Thymus (tissue), 11 donors: ENCODE measurements at regions not wholly inside any gene's neighbourhood (a gene's known extent, or its start where the extent isn't known, plus 50 kb on each side); places are given as distances from the start of the nearest gene placed in this dataset.

ENCODE experiments used
- DNase-seq, 9 donors: peaks; one replicate each; pipeline ENCODE4 v3.0.0-alpha.2; 2013; ENCODE audit warnings: low spot score in 9 of 9, low read depth in 6 of 9, missing footprints in 1 of 9
- H3K27ac ChIP-seq, 2 donors: one replicate each; pipeline ENCODE4 v1.5.1; 2013; ENCODE audit warnings: control low read depth in 1 of 2, low read depth in 1 of 2, low read length in 1 of 2, mild to moderate bottlenecking in 1 of 2, moderate library complexity in 1 of 2
- H3K27me3 ChIP-seq, 2 donors: one replicate each; pipeline ENCODE4 v1.5.1; 2013; ENCODE audit warnings: low read length in 1 of 2; ENCODE audit not compliant: control insufficient read depth in 2 of 2, insufficient read depth in 1 of 2
- H3K36me3 ChIP-seq, 2 donors: one replicate each; pipeline ENCODE4 v1.5.1; 2013; ENCODE audit warnings: low read length in 1 of 2, mild to moderate bottlenecking in 1 of 2, moderate library complexity in 1 of 2; ENCODE audit not compliant: control insufficient read depth in 2 of 2, insufficient read depth in 2 of 2
- H3K4me1 ChIP-seq, 2 donors: one replicate each; pipeline ENCODE4 v1.5.1; 2013; ENCODE audit warnings: low read length in 2 of 2; ENCODE audit not compliant: control insufficient read depth in 2 of 2, insufficient read depth in 2 of 2
- H3K4me3 ChIP-seq, 2 donors: one replicate each; pipeline ENCODE4 v1.5.1; 2013; ENCODE audit warnings: low read length in 2 of 2, control low read depth in 1 of 2, mild to moderate bottlenecking in 1 of 2
- H3K9me3 ChIP-seq, 2 donors: one replicate each; pipeline ENCODE4 v1.5.1; 2013; ENCODE audit warnings: low read length in 1 of 2, mild to moderate bottlenecking in 1 of 2; ENCODE audit not compliant: control insufficient read depth in 2 of 2, insufficient read depth in 1 of 2
- WGBS: extraction: QIAGEN DNeasy Blood & Tissue Kit; methylation state at CpG from one replicate; pipeline ENCODE4 v1.1.7; 2013; 5-methylcytosine and 5-hydroxymethylcytosine counted together
- donor health status: healthy.

- no peaks in the 10 kb centered on the region for H3K9me3 ChIP-seq
- H3K4me3 ChIP-seq: no peak overlapping the region
- DNase-seq: no peak
- 92% methylated on average over 9 of the region's 9 CpGs for WGBS
- no peak overlapping the region for H3K27ac ChIP-seq
- H3K27me3 ChIP-seq: no peaks in the 10 kb centered on the region
- no peaks in the 10 kb centered on the region for H3K36me3 ChIP-seq
- no peaks in the 10 kb centered on the region for H3K4me1 ChIP-seq
Measured at GRCh38 chr4:180589575-180589974, 1653.6 kb upstream of the TENM3 start.

- Histone ChIP-seq H3K4me1 (no peaks in the 10 kb centered on the region), H3K27ac (no peak overlapping the region), H3K27me3 (no peaks in the 10 kb centered on the region), H3K9me3 (no peaks in the 10 kb centered on the region), H3K4me3 (no peak overlapping the region), H3K36me3 (no peaks in the 10 kb centered on the region)
- WGBS: 57% methylated on average over 3 of the region's 3 CpGs
- DNase-seq: no peak
Measured at GRCh38 chr4:180596888-180597483, 1646.2 kb upstream of the TENM3 start.

- DNase-seq: no peak
- Histone ChIP-seq H3K27me3 (no peaks in the 10 kb centered on the region), H3K9me3 (no peaks in the 10 kb centered on the region), H3K4me1 (no peaks in the 10 kb centered on the region), H3K4me3 (no peak overlapping the region), H3K27ac (no peak overlapping the region), H3K36me3 (no peaks in the 10 kb centered on the region)
Measured at GRCh38 chr4:180598281-180598680, 1644.9 kb upstream of the TENM3 start.

DNA sequence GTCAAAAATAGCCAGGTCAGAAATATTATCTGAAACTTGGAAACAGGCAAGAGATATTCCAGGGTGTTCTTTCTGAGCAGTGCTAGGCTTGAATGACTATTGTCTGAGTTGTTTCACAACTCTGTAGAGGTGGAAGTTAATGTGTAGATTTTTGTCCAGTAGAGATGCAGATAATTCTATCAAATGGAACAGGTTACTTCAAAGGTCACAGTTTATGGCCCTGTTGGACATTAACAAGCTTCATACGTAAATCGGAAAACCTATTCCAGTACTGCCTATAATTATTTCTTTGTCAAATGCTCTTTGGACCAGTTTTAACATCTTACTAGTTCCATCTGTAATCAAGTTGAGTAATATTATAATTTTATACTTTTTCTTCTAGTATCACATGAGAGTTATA, 1639.4 kb upstream of the TENM3 start:
- Histone ChIP-seq H3K9me3 (no peaks in the 10 kb centered on the region), H3K36me3 (no peaks in the 10 kb centered on the region), H3K27me3 (no peaks in the 10 kb centered on the region), H3K27ac (no peak overlapping the region), H3K4me1 (no peaks in the 10 kb centered on the region), H3K4me3 (no peak overlapping the region)
- no peak for DNase-seq
- 97% methylated on average over 2 of the region's 2 CpGs for WGBS

DNA sequence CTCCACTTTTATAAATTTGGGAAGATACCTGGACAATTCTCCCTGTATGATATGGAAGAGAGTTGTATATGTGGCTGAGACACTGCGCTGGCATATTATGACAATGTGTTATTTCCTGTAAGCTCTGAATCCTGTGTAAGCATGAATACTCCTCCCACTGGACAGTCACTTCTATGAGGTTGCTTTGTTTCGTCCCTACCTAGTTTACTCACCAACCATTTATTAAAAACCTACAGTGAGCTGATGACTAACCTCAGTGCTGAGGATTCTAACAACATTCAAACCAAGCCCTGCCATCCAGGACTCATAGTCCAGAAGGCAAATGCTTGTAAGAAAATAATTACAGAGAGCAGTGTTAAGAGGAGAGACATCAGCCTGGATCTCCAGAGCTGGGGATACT, 1632.9 kb upstream of the TENM3 start:
- Histone ChIP-seq H3K4me3 (no peak overlapping the region), H3K27me3 (no peaks in the 10 kb centered on the region), H3K9me3 (no peaks in the 10 kb centered on the region), H3K36me3 (no peaks in the 10 kb centered on the region), H3K27ac (no peak overlapping the region), H3K4me1 (no peaks in the 10 kb centered on the region)
- 92% methylated on average over 2 of the region's 2 CpGs for WGBS
- DNase-seq: no peak

- WGBS: 88% methylated on average over 3 of the region's 3 CpGs
- Histone ChIP-seq H3K4me3 (no peak overlapping the region), H3K9me3 (no peaks in the 10 kb centered on the region), H3K27me3 (no peaks in the 10 kb centered on the region), H3K36me3 (no peaks in the 10 kb centered on the region), H3K27ac (no peak overlapping the region), H3K4me1 (no peaks in the 10 kb centered on the region)
- DNase-seq: no peak
Measured at GRCh38 chr4:180615746-180616145, 1627.5 kb upstream of the TENM3 start.

- no peak for DNase-seq
- 94% methylated on average over 6 of the region's 6 CpGs for WGBS
Measured at GRCh38 chr4:180617196-180617595, 1626.0 kb upstream of the TENM3 start.

DNA sequence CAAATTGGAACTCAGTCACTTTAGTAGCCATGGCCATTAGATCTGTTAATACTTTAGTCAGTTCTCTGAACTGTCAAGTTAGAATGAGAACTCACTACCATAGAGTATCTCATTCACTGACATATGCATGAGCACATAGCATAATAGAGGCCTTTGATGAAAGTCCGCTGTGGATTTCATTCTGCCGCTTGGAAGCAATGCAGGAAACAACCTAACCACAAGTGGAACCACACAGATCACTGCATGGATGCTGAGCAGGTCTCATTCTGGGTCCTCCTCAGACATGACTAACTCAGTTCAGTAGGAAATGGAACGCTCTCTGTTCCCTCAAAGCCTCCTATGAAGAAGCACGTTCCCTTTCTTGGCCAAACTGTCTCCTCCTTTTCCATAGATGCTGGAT, 1624.8 kb upstream of the TENM3 start:
- 5% methylated on average over 4 of the region's 4 CpGs for WGBS
- no peaks in the 10 kb centered on the region for H3K9me3 ChIP-seq
- DNase-seq: peak in 1 of 9 donors; percentile 8

More at GRCh38 chr4:180617196-180617595, 1626.0 kb upstream of the TENM3 start:
- no peak overlapping the region for H3K27ac ChIP-seq
- H3K36me3 ChIP-seq: no peaks in the 10 kb centered on the region
- no peaks in the 10 kb centered on the region for H3K9me3 ChIP-seq
- H3K4me3 ChIP-seq: no peak overlapping the region
- H3K27me3 ChIP-seq: no peaks in the 10 kb centered on the region
- H3K4me1 ChIP-seq: no peaks in the 10 kb centered on the region

GRCh38 chr4:180619440-180619839, 1623.8 kb upstream of the TENM3 start:
- Histone ChIP-seq H3K27ac (no peak overlapping the region), H3K4me1 (no peaks in the 10 kb centered on the region), H3K27me3 (no peaks in the 10 kb centered on the region), H3K36me3 (no peaks in the 10 kb centered on the region), H3K4me3 (no peak overlapping the region), H3K9me3 (no peaks in the 10 kb centered on the region)
- 95% methylated on average over 3 of the region's 3 CpGs for WGBS
- no peak for DNase-seq

More for the DNA sequence above, 1624.8 kb upstream of the TENM3 start:
- Histone ChIP-seq H3K27me3 (no peaks in the 10 kb centered on the region), H3K27ac (no peak overlapping the region), H3K36me3 (no peaks in the 10 kb centered on the region), H3K4me1 (no peaks in the 10 kb centered on the region), H3K4me3 (no peak overlapping the region)

GRCh38 chr4:180622254-180622653, 1620.9 kb upstream of the TENM3 start:
- Histone ChIP-seq H3K9me3 (no peaks in the 10 kb centered on the region), H3K36me3 (no peaks in the 10 kb centered on the region), H3K4me1 (no peaks in the 10 kb centered on the region), H3K27ac (no peak overlapping the region), H3K27me3 (no peaks in the 10 kb centered on the region), H3K4me3 (no peak overlapping the region)
- DNase-seq: no peak
- 76% methylated on average over 3 of the region's 3 CpGs for WGBS
